HFFc6 (cell line): ENCODE measurements at regions not wholly inside any gene's neighbourhood (a gene's known extent, or its start where the extent isn't known, plus 50 kb on each side); places are given as distances from the start of the nearest gene placed in this dataset.
A peak's percentile ranks its signal among the peaks of the same experiment; 100 is the strongest.

Experiments used
- DNase-seq: peaks from one replicate; pipeline ENCODE4 v3.0.0-alpha.2; 2018
- H3K27ac Mint-ChIP-seq: 2 replicates; pipeline ENCODE4 v1.8.0; 2020; ENCODE audit warnings: mild to moderate bottlenecking, mixed read lengths
- H3K27me3 Mint-ChIP-seq: 2 replicates; pipeline ENCODE4 v1.8.0; 2021; ENCODE audit warnings: mild to moderate bottlenecking, moderate library complexity, mixed read lengths; ENCODE audit not compliant: insufficient read depth
- H3K36me3 Mint-ChIP-seq: 2 replicates; pipeline ENCODE4 v1.8.0; 2021; ENCODE audit warnings: low read depth, mixed read lengths
- H3K4me1 Mint-ChIP-seq: 2 replicates; pipeline ENCODE4 v1.8.0; 2020; ENCODE audit warnings: low read depth, mixed read lengths
- H3K4me3 Mint-ChIP-seq: 2 replicates; pipeline ENCODE4 v1.8.0; 2020; ENCODE audit warnings: mild to moderate bottlenecking, moderate library complexity, mixed read lengths
- H3K9me3 Mint-ChIP-seq: 2 replicates; pipeline ENCODE4 v1.8.0; 2020; ENCODE audit warnings: mild to moderate bottlenecking, mixed read lengths
- TF ChIP-seq, protein P1 (sequence below): fragments of 200-600 bp; sonication (generic); IDR thresholded peaks from 2 replicates; pipeline ENCODE4 v1.5.0; 2021; ENCODE audit warnings: antibody characterized with exemption, mild to moderate bottlenecking

- H3K4me3 Mint-ChIP-seq: no peak overlapping the region
- H3K27ac Mint-ChIP-seq: no peak overlapping the region
- no peaks in the 10 kb centered on the region for H3K27me3 Mint-ChIP-seq
- H3K4me1 Mint-ChIP-seq: no peaks in the 10 kb centered on the region
- TF ChIP-seq, protein P1, sequence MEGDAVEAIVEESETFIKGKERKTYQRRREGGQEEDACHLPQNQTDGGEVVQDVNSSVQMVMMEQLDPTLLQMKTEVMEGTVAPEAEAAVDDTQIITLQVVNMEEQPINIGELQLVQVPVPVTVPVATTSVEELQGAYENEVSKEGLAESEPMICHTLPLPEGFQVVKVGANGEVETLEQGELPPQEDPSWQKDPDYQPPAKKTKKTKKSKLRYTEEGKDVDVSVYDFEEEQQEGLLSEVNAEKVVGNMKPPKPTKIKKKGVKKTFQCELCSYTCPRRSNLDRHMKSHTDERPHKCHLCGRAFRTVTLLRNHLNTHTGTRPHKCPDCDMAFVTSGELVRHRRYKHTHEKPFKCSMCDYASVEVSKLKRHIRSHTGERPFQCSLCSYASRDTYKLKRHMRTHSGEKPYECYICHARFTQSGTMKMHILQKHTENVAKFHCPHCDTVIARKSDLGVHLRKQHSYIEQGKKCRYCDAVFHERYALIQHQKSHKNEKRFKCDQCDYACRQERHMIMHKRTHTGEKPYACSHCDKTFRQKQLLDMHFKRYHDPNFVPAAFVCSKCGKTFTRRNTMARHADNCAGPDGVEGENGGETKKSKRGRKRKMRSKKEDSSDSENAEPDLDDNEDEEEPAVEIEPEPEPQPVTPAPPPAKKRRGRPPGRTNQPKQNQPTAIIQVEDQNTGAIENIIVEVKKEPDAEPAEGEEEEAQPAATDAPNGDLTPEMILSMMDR: no peak
- H3K36me3 Mint-ChIP-seq: no peaks in the 10 kb centered on the region
- peaks cover 20% of the 10 kb centered on the region; the same call in 1 of the 2 replicates for H3K9me3 Mint-ChIP-seq
- DNase-seq: no peak
Measured at GRCh38 chr1:192260076-192260475, 56.7 kb upstream of the RGS21 start.

DNA sequence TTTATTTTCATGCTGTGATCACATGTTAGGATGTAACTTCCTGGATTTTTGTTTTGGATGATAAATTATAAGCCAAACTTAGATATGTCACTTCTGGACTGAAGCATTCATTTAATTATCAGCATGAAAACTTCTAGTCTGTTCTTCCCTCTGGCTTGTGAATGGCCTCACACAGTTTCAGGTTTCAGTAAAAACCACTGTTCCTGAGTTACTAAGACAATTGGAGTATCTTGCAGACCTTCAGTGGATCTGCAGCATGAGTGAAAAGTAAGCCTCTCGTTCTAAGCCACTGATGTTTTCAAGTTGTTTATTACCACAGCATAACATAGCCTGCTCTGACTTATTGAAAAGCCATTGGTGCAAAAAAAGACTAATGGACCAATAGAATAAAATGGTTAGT, 55.3 kb upstream of the RGS21 start:
- TF ChIP-seq, protein P1: no peak
- Mint-ChIP-seq H3K9me3 (peaks cover 10% of the 10 kb centered on the region; the same call in 1 of the 2 replicates), H3K36me3 (no peaks in the 10 kb centered on the region), H3K4me3 (no peak overlapping the region), H3K4me1 (no peaks in the 10 kb centered on the region), H3K27ac (no peak overlapping the region), H3K27me3 (no peaks in the 10 kb centered on the region)
- DNase-seq: no peak

DNA sequence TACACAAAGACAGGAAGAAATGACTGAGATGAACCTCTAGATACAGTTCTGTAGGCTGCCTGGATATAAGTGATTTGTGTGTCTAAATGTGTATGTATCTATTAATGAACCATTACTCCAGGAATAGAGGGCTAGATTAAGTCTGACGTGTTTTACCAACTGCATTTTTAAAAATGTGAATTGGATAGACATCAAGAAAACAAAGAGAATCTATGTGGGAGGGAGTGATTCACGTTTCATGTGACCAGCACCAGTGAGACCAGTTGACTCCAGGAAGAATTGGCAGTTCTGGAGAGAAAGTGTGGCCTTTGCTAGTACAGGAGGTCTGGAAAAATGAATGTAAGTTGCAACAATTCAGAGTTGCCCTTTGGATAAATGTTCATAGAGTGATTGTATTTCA, 53.4 kb upstream of the RGS21 start:
- TF ChIP-seq, protein P1: no peak
- DNase-seq: peak; percentile 2
- Mint-ChIP-seq H3K36me3 (no peaks in the 10 kb centered on the region), H3K9me3 (peaks cover 19% of the 10 kb centered on the region), H3K4me1 (no peaks in the 10 kb centered on the region), H3K27ac (no peak overlapping the region), H3K4me3 (no peak overlapping the region), H3K27me3 (no peaks in the 10 kb centered on the region)

DNA sequence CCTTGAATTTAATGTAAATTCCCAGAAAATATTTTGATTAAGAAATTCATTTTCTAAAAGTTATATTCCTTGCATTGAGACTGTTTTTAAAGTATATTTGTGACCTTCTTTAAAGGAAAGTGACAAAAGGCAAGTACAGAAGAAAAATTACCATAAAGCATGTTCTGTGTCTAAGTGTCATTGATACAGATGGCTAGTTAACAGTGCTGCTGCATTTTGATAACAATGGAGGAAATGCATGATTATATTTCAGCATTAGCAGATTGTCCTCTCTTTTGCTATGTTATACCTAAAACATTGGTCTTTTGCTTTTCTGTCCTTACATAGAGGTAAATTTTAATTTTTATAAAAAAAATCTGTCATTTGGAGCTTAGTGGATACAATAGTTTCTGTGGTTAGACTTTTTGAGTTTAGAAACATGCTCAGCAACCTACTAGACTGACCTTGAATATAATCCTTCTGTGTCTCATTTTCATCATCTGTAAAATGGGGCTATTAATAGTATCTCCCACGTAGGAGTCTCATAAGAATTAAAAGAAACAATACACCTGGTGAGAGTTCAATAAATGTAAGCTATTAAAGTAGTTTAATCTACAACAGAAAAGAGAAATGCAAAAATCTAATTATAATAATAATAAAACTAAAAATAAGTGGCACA, 51.1 kb upstream of the RGS21 start:
- Mint-ChIP-seq H3K27me3 (no peaks in the 10 kb centered on the region), H3K4me3 (no peak overlapping the region), H3K36me3 (no peaks in the 10 kb centered on the region), H3K9me3 (peaks cover 14% of the 10 kb centered on the region), H3K4me1 (no peaks in the 10 kb centered on the region), H3K27ac (no peak overlapping the region)
- TF ChIP-seq, protein P1: no peak
- no peak for DNase-seq

GRCh38 chr1:192266645-192267044, 50.1 kb upstream of the RGS21 start:
- H3K27me3 Mint-ChIP-seq: no peaks in the 10 kb centered on the region
- H3K4me1 Mint-ChIP-seq: no peaks in the 10 kb centered on the region
- H3K4me3 Mint-ChIP-seq: no peak overlapping the region
- TF ChIP-seq, protein P1: no peak
- no peak overlapping the region for H3K27ac Mint-ChIP-seq
- peaks cover 12% of the 10 kb centered on the region for H3K9me3 Mint-ChIP-seq
- DNase-seq: no peak
- H3K36me3 Mint-ChIP-seq: no peaks in the 10 kb centered on the region
